Retinal pigment epithelial cell (primary cell): ENCODE measurements at regions not wholly inside any gene's neighbourhood (a gene's known extent, or its start where the extent isn't known, plus 50 kb on each side); places are given as distances from the start of the nearest gene placed in this dataset.

Experiments used
- DNase-seq: peaks from one replicate; pipeline ENCODE4 v3.0.0-alpha.2; 2010; ENCODE audit warnings: low read depth
- H3K4me3 ChIP-seq: 2 replicates; pipeline ENCODE4 v1.5.1; 2011; ENCODE audit warnings: mild to moderate bottlenecking, low read length, control low read depth, moderate library complexity
- CTCF ChIP-seq: conservative IDR thresholded peaks from 2 replicates; pipeline ENCODE4 v1.5.1; 2011; ENCODE audit warnings: low read depth, low read length, control low read depth, inconsistent platforms

GRCh38 chr13:40273253-40274025 lies 393.0 kb downstream of the FOXO1 start:
- H3K4me3 ChIP-seq: no peak overlapping the region
- DNase-seq: no peak
- TF ChIP-seq CTCF: no peak

GRCh38 chr13:40274103-40274502 lies 392.3 kb downstream of the FOXO1 start:
- H3K4me3 ChIP-seq: no peak overlapping the region
- TF ChIP-seq CTCF: no peak
- no peak for DNase-seq

GRCh38 chr13:40275155-40275554 lies 391.3 kb downstream of the FOXO1 start:
- TF ChIP-seq CTCF: no peak
- DNase-seq: no peak

GRCh38 chr13:40275636-40276035 lies 390.8 kb downstream of the FOXO1 start:
- no peak for TF ChIP-seq CTCF
- no peak overlapping the region for H3K4me3 ChIP-seq
- no peak for DNase-seq

More at GRCh38 chr13:40275155-40275554, 391.3 kb downstream of the FOXO1 start:
- no peak overlapping the region for H3K4me3 ChIP-seq

GRCh38 chr13:40283666-40284065 lies 382.8 kb downstream of the FOXO1 start:
- no peak for TF ChIP-seq CTCF
- H3K4me3 ChIP-seq: no peak overlapping the region
- DNase-seq: no peak

- DNase-seq: no peak
- no peak for TF ChIP-seq CTCF
- no peak overlapping the region for H3K4me3 ChIP-seq
These were observed 380.8 kb downstream of the FOXO1 start for GRCh38 chr13:40285634-40286033.

- no peak for TF ChIP-seq CTCF
- DNase-seq: no peak
- no peak overlapping the region for H3K4me3 ChIP-seq
These were observed 379.0 kb downstream of the FOXO1 start for GRCh38 chr13:40287428-40287827.
